PC-9 (cell line): ENCODE measurements at regions not wholly inside any gene's neighbourhood (a gene's known extent, or its start where the extent isn't known, plus 50 kb on each side); places are given as distances from the start of the nearest gene placed in this dataset.

ENCODE experiments used
- BruUV-seq: library from RNA; stranded (reverse); fragments of 400-500 nt; replicated peaks from 2 replicates; lab custom pipeline; 2021; lab: Mats Ljungman, UMichigan
- CTCF ChIA-PET: fragments of 300-600 bp; sonication (Branson Sonifier 250); formaldehyde crosslinking; loops from one replicate; lab custom pipeline; 2022; ENCODE audit warnings: antibody characterized with exemption; lab: Charles Lee
- POLR2A ChIA-PET: fragments of 300-600 bp; sonication (Branson Sonifier 250); formaldehyde crosslinking; loops from one replicate; lab custom pipeline; 2022; ENCODE audit warnings: antibody characterized with exemption; ENCODE audit not compliant: unreplicated experiment; lab: Charles Lee
- DNase-seq, 2 experiments: peaks; one replicate each; pipeline versions ENCODE4 v3.0.0 to v3.0.0-alpha.2; 2015 to 2022; ENCODE audit warnings: mixed read lengths in 1 of 2
- H2AFZ ChIP-seq: fragments of 200-600 bp; sonication (generic); 2 replicates; pipeline ENCODE4 v1.8.1; 2017; ENCODE audit warnings: antibody characterized with exemption
- H3F3A ChIP-seq: fragments of 200-600 bp; sonication (generic); 2 replicates; pipeline ENCODE4 v1.8.1; 2017; ENCODE audit warnings: antibody characterized with exemption, mild to moderate bottlenecking, low read depth; ENCODE audit not compliant: insufficient read depth
- H3K27ac ChIP-seq: fragments of 200-600 bp; sonication (generic); 2 replicates; pipeline ENCODE4 v1.6.1; 2016; ENCODE audit warnings: mixed run types
- H3K27me3 ChIP-seq: fragments of 200-600 bp; sonication (generic); 2 replicates; pipeline ENCODE4 v1.6.1; 2016; ENCODE audit warnings: low read depth, mixed run types; ENCODE audit not compliant: insufficient read depth
- H3K36me3 ChIP-seq: fragments of 200-600 bp; sonication (generic); 2 replicates; pipeline ENCODE4 v1.6.1; 2016; ENCODE audit warnings: low read depth, mixed run types
- H3K4me1 ChIP-seq: fragments of 200-600 bp; sonication (generic); replicated peaks from 2 replicates; pipeline ENCODE4 v1.6.1; 2016; ENCODE audit warnings: mixed run types; ENCODE audit not compliant: insufficient read depth
- H3K4me2 ChIP-seq: fragments of 200-600 bp; sonication (generic); 2 replicates; pipeline ENCODE4 v1.6.1; 2017; ENCODE audit warnings: mixed run types
- H3K4me3 ChIP-seq: fragments of 200-600 bp; sonication (generic); 2 replicates; pipeline ENCODE4 v1.6.1; 2016; ENCODE audit warnings: mixed run types
- H3K79me2 ChIP-seq: fragments of 200-600 bp; sonication (generic); 2 replicates; pipeline ENCODE4 v1.6.1; 2017; ENCODE audit warnings: low read depth, mixed run types
- H3K9me2 ChIP-seq: fragments of 200-600 bp; sonication (generic); 2 replicates; pipeline ENCODE4 v1.8.1; 2017; ENCODE audit warnings: mild to moderate bottlenecking; ENCODE audit not compliant: insufficient read depth
- H3K9me3 ChIP-seq: fragments of 200-600 bp; sonication (generic); 2 replicates; pipeline ENCODE4 v1.8.1; 2016; ENCODE audit warnings: low read depth; ENCODE audit not compliant: insufficient read depth
- H4K20me1 ChIP-seq: fragments of 200-600 bp; sonication (generic); 2 replicates; pipeline ENCODE4 v1.8.1; 2017; ENCODE audit not compliant: insufficient read depth
- EZH2 ChIP-seq: fragments of 200-600 bp; sonication (generic); IDR thresholded peaks from 2 replicates; pipeline ENCODE4 v1.8.0; 2017; ENCODE audit warnings: antibody characterized with exemption, low read depth
- intact Hi-C: fragments of 100-400 bp; cut with micrococcal nuclease; formaldehyde crosslinking; loops from one replicate; pipeline ENCODE4 v1.10.0; 2022; ENCODE audit not compliant: unreplicated experiment
- TF ChIP-seq, protein P1 (sequence below): fragments of 200-600 bp; sonication (generic); conservative IDR thresholded peaks from 2 replicates; pipeline ENCODE4 v1.6.1; 2017; ENCODE audit warnings: mixed run types, antibody characterized with exemption, mild to moderate bottlenecking, moderate library complexity

DNA sequence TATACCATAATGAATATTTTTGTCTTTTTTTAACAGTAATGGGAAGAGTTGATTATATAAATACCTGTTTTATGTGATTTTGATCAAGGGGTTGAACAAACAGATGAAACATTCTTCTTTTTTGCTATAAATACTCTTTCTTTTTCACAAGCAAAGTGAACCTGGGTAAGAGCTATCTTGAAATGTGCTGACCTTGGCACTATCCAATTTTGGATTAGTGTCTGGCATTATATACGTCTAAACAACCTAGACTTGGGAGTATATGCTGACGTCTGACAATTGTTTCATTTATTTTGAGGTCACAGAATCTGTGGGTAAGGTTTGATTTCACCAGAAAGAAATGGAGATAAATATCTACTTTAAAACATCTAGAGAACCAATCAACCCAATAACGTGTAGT lies 716.0 kb upstream of the STXBP6 start:
- TF ChIP-seq EZH2 = no peak
- TF ChIP-seq, protein P1, sequence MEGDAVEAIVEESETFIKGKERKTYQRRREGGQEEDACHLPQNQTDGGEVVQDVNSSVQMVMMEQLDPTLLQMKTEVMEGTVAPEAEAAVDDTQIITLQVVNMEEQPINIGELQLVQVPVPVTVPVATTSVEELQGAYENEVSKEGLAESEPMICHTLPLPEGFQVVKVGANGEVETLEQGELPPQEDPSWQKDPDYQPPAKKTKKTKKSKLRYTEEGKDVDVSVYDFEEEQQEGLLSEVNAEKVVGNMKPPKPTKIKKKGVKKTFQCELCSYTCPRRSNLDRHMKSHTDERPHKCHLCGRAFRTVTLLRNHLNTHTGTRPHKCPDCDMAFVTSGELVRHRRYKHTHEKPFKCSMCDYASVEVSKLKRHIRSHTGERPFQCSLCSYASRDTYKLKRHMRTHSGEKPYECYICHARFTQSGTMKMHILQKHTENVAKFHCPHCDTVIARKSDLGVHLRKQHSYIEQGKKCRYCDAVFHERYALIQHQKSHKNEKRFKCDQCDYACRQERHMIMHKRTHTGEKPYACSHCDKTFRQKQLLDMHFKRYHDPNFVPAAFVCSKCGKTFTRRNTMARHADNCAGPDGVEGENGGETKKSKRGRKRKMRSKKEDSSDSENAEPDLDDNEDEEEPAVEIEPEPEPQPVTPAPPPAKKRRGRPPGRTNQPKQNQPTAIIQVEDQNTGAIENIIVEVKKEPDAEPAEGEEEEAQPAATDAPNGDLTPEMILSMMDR = no peak
- Histone ChIP-seq H3K36me3 (no peaks in the 10 kb centered on the region), H3K9me3 (no peaks in the 10 kb centered on the region), H3K4me3 (no peak overlapping the region), H3K79me2 (no peaks in the 10 kb centered on the region), H4K20me1 (no peaks in the 10 kb centered on the region), H3K4me1 (no peaks in the 10 kb centered on the region), H3K4me2 (no peak overlapping the region), H2AFZ (no peak overlapping the region), H3K9me2 (no peaks in the 10 kb centered on the region), H3K27ac (no peak overlapping the region), H3F3A (no peaks in the 10 kb centered on the region), H3K27me3 (no peaks in the 10 kb centered on the region)
- intact Hi-C loops = no loop called here
- DNase-seq = no peak
- POLR2A ChIA-PET = no interaction called here
- BruUV-seq = no TSS peak
- CTCF ChIA-PET = no interaction called here

DNA sequence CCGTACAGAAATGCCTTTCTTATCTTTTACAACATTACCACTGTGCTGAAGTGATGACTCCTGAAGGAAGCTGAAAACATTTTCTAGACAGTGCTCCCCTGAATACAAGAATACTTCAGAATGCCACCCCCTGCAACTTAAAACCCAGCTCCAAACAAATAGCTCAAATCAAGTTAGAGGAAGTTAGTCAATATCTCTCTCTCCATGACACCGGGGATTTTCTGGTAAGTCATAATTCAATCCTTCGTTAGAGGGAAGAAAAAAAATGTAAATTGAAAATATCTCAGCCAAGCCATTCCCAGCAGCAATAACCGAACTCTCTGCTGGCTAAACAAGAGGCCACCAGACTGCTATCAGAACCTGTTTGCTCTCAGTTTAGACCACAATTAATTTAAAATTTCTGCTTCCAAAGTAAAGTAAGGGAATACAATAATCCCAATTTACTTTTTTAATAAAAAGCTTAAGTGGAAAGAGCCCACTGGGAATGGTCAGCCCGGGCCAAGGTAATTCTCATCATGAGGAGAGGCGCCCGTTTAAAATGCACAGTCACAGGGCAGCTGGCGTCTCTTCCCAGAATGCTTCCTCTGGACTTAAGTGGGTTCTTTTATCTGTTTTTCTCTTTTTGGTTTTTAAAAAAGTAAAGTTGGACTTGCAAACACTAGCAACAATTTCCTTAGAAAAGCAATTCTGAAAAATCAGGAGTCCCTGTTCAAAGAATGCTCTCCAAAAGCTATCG lies 710.1 kb upstream of the STXBP6 start:
- H3K27me3 ChIP-seq = no peaks in the 10 kb centered on the region
- H3K79me2 ChIP-seq = no peaks in the 10 kb centered on the region
- DNase-seq = no peak
- H3K27ac ChIP-seq = no peak overlapping the region
- no TSS peak for BruUV-seq
- no peak overlapping the region for H3K4me2 ChIP-seq
- H3K36me3 ChIP-seq = no peaks in the 10 kb centered on the region
- no peaks in the 10 kb centered on the region for H4K20me1 ChIP-seq
- H3K4me1 ChIP-seq = no peaks in the 10 kb centered on the region
- TF ChIP-seq EZH2 = no peak
- TF ChIP-seq, protein P1 = no peak
- H3F3A ChIP-seq = no peaks in the 10 kb centered on the region
- no peaks in the 10 kb centered on the region for H3K9me3 ChIP-seq
- H2AFZ ChIP-seq = no peak overlapping the region
- intact Hi-C loops = no loop called here
- no peaks in the 10 kb centered on the region for H3K9me2 ChIP-seq
- CTCF ChIA-PET = no interaction called here
- no peak overlapping the region for H3K4me3 ChIP-seq
- POLR2A ChIA-PET = no interaction called here

- intact Hi-C loops = no loop called here
- CTCF ChIA-PET = no interaction called here
Measured at GRCh38 chr14:25759256-25759655, 709.3 kb upstream of the STXBP6 start.

More at GRCh38 chr14:25759256-25759655, 709.3 kb upstream of the STXBP6 start:
- POLR2A ChIA-PET = no interaction called here
- H3K36me3 ChIP-seq = no peaks in the 10 kb centered on the region
- no peaks in the 10 kb centered on the region for H4K20me1 ChIP-seq
- BruUV-seq = no TSS peak
- DNase-seq = no peak
- H3K4me1 ChIP-seq = no peaks in the 10 kb centered on the region
- no peak overlapping the region for H3K4me3 ChIP-seq
- no peaks in the 10 kb centered on the region for H3K9me2 ChIP-seq
- no peak overlapping the region for H3K4me2 ChIP-seq
- H3K9me3 ChIP-seq = no peaks in the 10 kb centered on the region
- no peaks in the 10 kb centered on the region for H3K79me2 ChIP-seq
- no peaks in the 10 kb centered on the region for H3F3A ChIP-seq
- H2AFZ ChIP-seq = no peak overlapping the region
- no peak overlapping the region for H3K27ac ChIP-seq
- no peaks in the 10 kb centered on the region for H3K27me3 ChIP-seq
- TF ChIP-seq, protein P1 = no peak
- TF ChIP-seq EZH2 = no peak
